Breast epithelium (tissue), 3 donors: ENCODE measurements at regions not wholly inside any gene's neighbourhood (a gene's known extent, or its start where the extent isn't known, plus 50 kb on each side); places are given as distances from the start of the nearest gene placed in this dataset.

Source experiments
- CTCF ChIP-seq, 3 donors: fragments of 450-650 bp; IDR thresholded peaks; one replicate each; pipeline ENCODE4 v1.5.1; 2016 to 2017; ENCODE audit warnings: antibody characterized with exemption in 3 of 3, mild to moderate bottlenecking in 3 of 3, moderate library complexity in 3 of 3
- POLR2AphosphoS5 ChIP-seq, 3 donors: sonication (generic); formaldehyde crosslinking; IDR thresholded peaks; one replicate each; pipeline ENCODE4 v1.6.1; 2017; ENCODE audit warnings: antibody characterized with exemption in 3 of 3

- no peak for TF ChIP-seq CTCF (IDR thresholded peaks at IDR 0.05)
- no peak for TF ChIP-seq POLR2AphosphoS5 (IDR thresholded peaks at IDR 0.05)
These were observed 454.6 kb upstream of the SORCS1 start for GRCh38 chr10:107619139-107619538.
